ENCODE measurements at regions not wholly inside any gene's neighbourhood (a gene's known extent, or its start where the extent isn't known, plus 50 kb on each side); places are given as distances from the start of the nearest gene placed in this dataset.

GRCh38 chr16:85355515-85355837 lies 243.2 kb upstream of the CIBAR2 start:
- Histone ChIP-seq H3K14ac (ENCODE audit: insufficient read depth, low read length) (no peak overlapping the region), H3K27ac (ENCODE audit: insufficient read length, low read depth, low read length) (no peak overlapping the region), H4K8ac (replicated peaks; ENCODE audit: insufficient read length, low read depth, low read length) (no peak overlapping the region), H3K56ac (ENCODE audit: insufficient read length, low read depth, low read length) (no peak overlapping the region), H3K23ac (ENCODE audit: insufficient read length, low read depth, low read length) (no peak overlapping the region), H3T11ph (ENCODE audit: low read length) (no peak overlapping the region), H3K79me1 (ENCODE audit: insufficient read depth, low read depth, low read length, poor library complexity, severe bottlenecking) (no peaks in the 10 kb centered on the region), H3K79me2 (ENCODE audit: insufficient read depth, low read length) (no peaks in the 10 kb centered on the region), H2BK5ac (ENCODE audit: insufficient read length, low read length) (no peak overlapping the region), H3K9me3 (ENCODE audit: control insufficient read depth, low read depth, low read length) (no peaks in the 10 kb centered on the region), H4K91ac (ENCODE audit: insufficient read length, low read depth, low read length) (no peak overlapping the region), H3K18ac (ENCODE audit: insufficient read length, low read depth, low read length) (no peak overlapping the region), H3K4me2 (ENCODE audit: insufficient read depth, insufficient read length, low read length) (no peak overlapping the region), H3K27me3 (ENCODE audit: insufficient read depth, low read length) (no peaks in the 10 kb centered on the region), H2BK12ac (ENCODE audit: insufficient read length, low read depth, low read length) (no peak overlapping the region), H2BK20ac (ENCODE audit: low read depth, low read length, poor library complexity, severe bottlenecking) (no peak overlapping the region), H2BK120ac (ENCODE audit: low read depth, low read length, poor library complexity, severe bottlenecking) (no peak overlapping the region), H2BK15ac (ENCODE audit: low read depth, low read length) (no peak overlapping the region), H3K4ac (ENCODE audit: low read depth, low read length) (no peak overlapping the region), H2AFZ (ENCODE audit: low read length) (no peak overlapping the region), H3K23me2 (ENCODE audit: insufficient read length, low read depth, low read length, poor library complexity, severe bottlenecking) (no peaks in the 10 kb centered on the region), H4K20me1 (ENCODE audit: control insufficient read depth, insufficient read depth, insufficient read length) (peaks cover 2% of the 10 kb centered on the region), H4K5ac (ENCODE audit: insufficient read length, low read depth, low read length) (no peak overlapping the region), H3K9ac (ENCODE audit: extremely low read depth, insufficient read length, low read length) (no peak overlapping the region), H2AK5ac (ENCODE audit: insufficient read length, low read length) (no peak overlapping the region), H3K4me1 (ENCODE audit: insufficient read depth, low read length) (no peaks in the 10 kb centered on the region)
- H3K27ac Mint-ChIP-seq = no peak overlapping the region; a peak in 1 of 7 replicates
- no peak for TF ChIP-seq CTCF (conservative IDR thresholded peaks at IDR 0.05)
- peaks cover 4 to 14% (median 9%) of the 10 kb centered on the region in 3 experiments; a peak in 6 of 7 replicates for H3K36me3 Mint-ChIP-seq (ENCODE audit: insufficient read depth in 1 of 3, low read depth in 3 of 3)
- no CpG with 5 or more reads among the region's 7 CpGs for WGBS (ENCODE audit: extremely low coverage, insufficient read length, low lambda C conversion rate)
- peaks cover 13% of the 10 kb centered on the region for H3K27me3 Mint-ChIP-seq (ENCODE audit: low read depth)
- H3K4me1 Mint-ChIP-seq = peaks cover 13 to 33% of the 10 kb centered on the region in 2 experiments
- no peak for DNase-seq
- H3K9me3 Mint-ChIP-seq = peaks cover 10 to 13% of the 10 kb centered on the region in 2 experiments
- H3K4me3 Mint-ChIP-seq = no peak overlapping the region

Measured in H9 (cell line).